IMR-90 (cell line): ENCODE measurements at regions not wholly inside any gene's neighbourhood (a gene's known extent, or its start where the extent isn't known, plus 50 kb on each side); places are given as distances from the start of the nearest gene placed in this dataset.
"Not testable (repeated sequence)": the region's sequence is repeated elsewhere in the genome, so short reads cannot be mapped to it uniquely, and the experiment has no call there.

ENCODE experiments used
- ATAC-seq: fragments of 200-7000 bp; cut with Tn5 transposase; 2 replicates; pipeline ENCODE4 v1.9.1; 2020; ENCODE audit warnings: low read depth, mild to moderate bottlenecking, moderate library complexity
- BruUV-seq: library from RNA; stranded (reverse); fragments of 400-500 nt; replicated peaks from 2 replicates; lab custom pipeline; 2021; lab: Mats Ljungman, UMichigan
- CTCF ChIA-PET: fragments of 300-600 bp; formaldehyde crosslinking; extraction: SDS; loops from one replicate; lab custom pipeline; 2021; ENCODE audit warnings: antibody characterized with exemption; lab: Yijun Ruan, JAX
- POLR2A ChIA-PET: fragments of 300-600 bp; sonication (Branson Sonifier 250); formaldehyde crosslinking; loops from one replicate; lab custom pipeline; 2022; ENCODE audit warnings: antibody characterized with exemption; ENCODE audit not compliant: unreplicated experiment; lab: Charles Lee
- DNase-seq: peaks from one replicate; pipeline ENCODE4 v3.0.0; 2013
- H2AFZ ChIP-seq: replicated peaks from 2 replicates; pipeline ENCODE3; 2013; ENCODE audit warnings: low read length, mild to moderate bottlenecking; ENCODE audit not compliant: poor library complexity
- H2AK5ac ChIP-seq: 2 replicates; pipeline ENCODE4 v1.6.1; 2013; ENCODE audit warnings: low read depth, low read length, inconsistent platforms
- H2AK9ac ChIP-seq: replicated peaks from 2 replicates; pipeline ENCODE3; 2013; ENCODE audit warnings: mild to moderate bottlenecking, low read depth, low read length, moderate library complexity; ENCODE audit not compliant: poor library complexity
- H2BK120ac ChIP-seq: 2 replicates; pipeline ENCODE4 v1.6.1; 2013; ENCODE audit warnings: low read depth, low read length, inconsistent platforms
- H2BK15ac ChIP-seq: 3 replicates; pipeline ENCODE4 v1.6.1; 2013; ENCODE audit warnings: low read depth, low read length, inconsistent platforms
- H2BK20ac ChIP-seq: 2 replicates; pipeline ENCODE4 v1.6.1; 2013; ENCODE audit warnings: low read depth, mild to moderate bottlenecking, inconsistent platforms, low read length, moderate library complexity
- H2BK5ac ChIP-seq: 2 replicates; pipeline ENCODE4 v1.6.1; 2013; ENCODE audit warnings: mild to moderate bottlenecking, low read depth, low read length, inconsistent platforms; ENCODE audit not compliant: poor library complexity, severe bottlenecking
- H3K14ac ChIP-seq: replicated peaks from 2 replicates; pipeline ENCODE4 v1.6.1; 2013; ENCODE audit warnings: low read depth, low read length, inconsistent platforms
- H3K18ac ChIP-seq: 2 replicates; pipeline ENCODE4 v1.6.1; 2013; ENCODE audit warnings: low read depth, low read length, control low read depth
- H3K23ac ChIP-seq: 2 replicates; pipeline ENCODE4 v1.6.1; 2013; ENCODE audit warnings: low read depth, low read length, inconsistent platforms
- H3K27ac ChIP-seq: 2 replicates; pipeline ENCODE4 v1.5.1; 2013; ENCODE audit warnings: mild to moderate bottlenecking, control low read depth, low read length; ENCODE audit not compliant: insufficient read depth
- H3K27me3 ChIP-seq: 2 replicates; pipeline ENCODE4 v1.6.1; 2013; ENCODE audit warnings: low read length; ENCODE audit not compliant: control insufficient read depth, insufficient read depth
- H3K36me3 ChIP-seq: 2 replicates; pipeline ENCODE4 v1.6.1; 2013; ENCODE audit warnings: low read length, mixed read lengths; ENCODE audit not compliant: control insufficient read depth, insufficient read depth
- H3K4ac ChIP-seq: 2 replicates; pipeline ENCODE4 v1.6.1; 2013; ENCODE audit warnings: low read depth, low read length, inconsistent platforms
- H3K4me1 ChIP-seq: 2 replicates; pipeline ENCODE4 v1.6.1; 2013; ENCODE audit warnings: low read length, mixed read lengths; ENCODE audit not compliant: control insufficient read depth, insufficient read depth
- H3K4me2 ChIP-seq: 2 replicates; pipeline ENCODE4 v1.6.1; 2013; ENCODE audit warnings: low read depth, mild to moderate bottlenecking, control low read depth, low read length, moderate library complexity
- H3K4me3 ChIP-seq: 2 replicates; pipeline ENCODE4 v1.5.1; 2013; ENCODE audit warnings: low read depth, mild to moderate bottlenecking, control low read depth, low read length, moderate library complexity; ENCODE audit not compliant: insufficient read depth
- H3K56ac ChIP-seq: 2 replicates; pipeline ENCODE4 v1.6.1; 2013; ENCODE audit warnings: low read length, inconsistent platforms; ENCODE audit not compliant: insufficient read depth; ENCODE audit errors: extremely low read depth
- H3K79me1 ChIP-seq, 2 experiments: 2 replicates each; pipeline ENCODE4 v1.6.1; 2013; ENCODE audit warnings: low read length in 2 of 2, inconsistent platforms in 1 of 2, low read depth in 1 of 2
- H3K9ac ChIP-seq: 2 replicates; pipeline ENCODE4 v1.6.1; 2013; ENCODE audit warnings: low read depth, low read length, control low read depth
- H3K9me1 ChIP-seq: 2 replicates; pipeline ENCODE4 v1.6.1; 2013; ENCODE audit warnings: low read length, inconsistent platforms; ENCODE audit not compliant: insufficient read depth
- H3K9me3 ChIP-seq: 2 replicates; pipeline ENCODE4 v1.6.1; 2013; ENCODE audit warnings: low read length; ENCODE audit not compliant: control insufficient read depth, insufficient read depth
- H4K20me1 ChIP-seq: 2 replicates; pipeline ENCODE4 v1.6.1; 2013; ENCODE audit warnings: low read length, inconsistent platforms; ENCODE audit not compliant: insufficient read depth
- H4K5ac ChIP-seq: 2 replicates; pipeline ENCODE4 v1.6.1; 2013; ENCODE audit warnings: mild to moderate bottlenecking, low read depth, low read length, control low read depth
- H4K8ac ChIP-seq, 2 experiments: 2 replicates each; pipeline ENCODE4 v1.6.1; 2013; ENCODE audit warnings: low read depth in 2 of 2, low read length in 2 of 2, control low read depth in 1 of 2, inconsistent platforms in 1 of 2
- H4K91ac ChIP-seq: 2 replicates; pipeline ENCODE4 v1.6.1; 2013; ENCODE audit warnings: low read depth, low read length, inconsistent platforms; ENCODE audit not compliant: insufficient read depth
- FOS ChIP-seq: fragments of 150-350 bp; IDR thresholded peaks from 2 replicates; pipeline ENCODE4 v1.6.1; 2016; ENCODE audit warnings: low read depth, low read length
- POLR2A ChIP-seq: IDR thresholded peaks from 2 replicates; pipeline ENCODE4 v1.6.1; 2012; ENCODE audit warnings: mild to moderate bottlenecking, low read depth, low read length
- RAD21 ChIP-seq: IDR thresholded peaks from 2 replicates; pipeline ENCODE4 v1.6.1; 2012; ENCODE audit warnings: low read length, improper control_type of control experiment
- RCOR1 ChIP-seq: IDR thresholded peaks from 2 replicates; pipeline ENCODE4 v1.6.1; 2012; ENCODE audit warnings: mild to moderate bottlenecking, low read length, improper control_type of control experiment; ENCODE audit not compliant: insufficient replicate concordance
- SMC3 ChIP-seq: fragments of 150-350 bp; IDR thresholded peaks from 2 replicates; pipeline ENCODE4 v1.6.1; 2016; ENCODE audit warnings: low read depth, mild to moderate bottlenecking, antibody characterized with exemption, low read length, moderate library complexity
- WGBS, 2 experiments: methylation state at CpG; one replicate each; pipeline versions ENCODE4 v1.1.5 to v1.1.7; 2013; ENCODE audit warnings: missing lambda C conversion rate in 2 of 2; ENCODE audit not compliant: insufficient read length in 1 of 2; ENCODE audit errors: extremely low coverage in 2 of 2; 5-methylcytosine and 5-hydroxymethylcytosine counted together
- dilution Hi-C: fragments of 300-500 bp; cut with HindIII; formaldehyde crosslinking; loops from one replicate; pipeline ENCODE4 v1.14.3; 2018; ENCODE audit warnings: low sequenced_read_pairs; ENCODE audit not compliant: unreplicated experiment
- in situ Hi-C: fragments of 300-500 bp; cut with MboI; formaldehyde crosslinking; loops from 3 replicates; pipeline ENCODE4 v1.14.3; 2019; ENCODE audit warnings: low sequenced_read_pairs, inconsistent platforms, mixed read lengths
- intact Hi-C: fragments of 100-400 bp; cut with micrococcal nuclease; formaldehyde crosslinking; loops from 2 replicates; pipeline ENCODE4 v1.10.0; 2022
- TF ChIP-seq, protein P1 (sequence below): fragments of 150-350 bp; IDR thresholded peaks from 2 replicates; pipeline ENCODE4 v1.6.1; 2016; ENCODE audit warnings: low read depth, mild to moderate bottlenecking, low read length, moderate library complexity, borderline replicate concordance
- TF ChIP-seq, protein P2 (sequence below): fragments of 150-350 bp; IDR thresholded peaks from 2 replicates; pipeline ENCODE4 v1.6.1; 2017; ENCODE audit warnings: mild to moderate bottlenecking, antibody characterized with exemption, low read length, low read depth

DNA sequence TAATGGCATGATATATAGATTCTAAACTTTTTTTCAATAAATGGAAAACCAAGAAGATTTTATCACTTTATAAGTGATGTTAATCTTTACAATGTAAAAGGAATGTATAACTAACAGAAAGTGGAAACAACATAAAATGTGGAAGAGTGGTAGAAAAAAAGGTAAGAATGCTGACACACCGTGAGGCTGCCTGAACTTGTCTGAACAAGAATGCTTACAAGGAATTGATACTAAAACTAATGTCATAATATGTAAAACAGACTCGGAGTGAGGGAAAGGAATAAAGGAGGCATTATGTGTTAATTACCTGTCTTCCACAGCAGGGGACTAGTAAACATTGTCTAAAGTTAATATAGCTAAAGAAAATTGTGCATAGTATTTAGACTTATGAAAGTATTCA lies 958.8 kb upstream of the TMEFF2 start:
- Histone ChIP-seq H3K4me3 (no peak overlapping the region), H3K79me1 (no peaks in the 10 kb centered on the region), H2BK120ac (no peak overlapping the region), H3K9me1 (no peaks in the 10 kb centered on the region), H2AK5ac (no peak overlapping the region), H3K27me3 (no peaks in the 10 kb centered on the region), H4K91ac (no peak overlapping the region), H4K20me1 (no peaks in the 10 kb centered on the region), H3K9me3 (peaks cover 3% of the 10 kb centered on the region; the same call in 1 of the 2 replicates), H3K9ac (no peak overlapping the region), H2AFZ (no peak overlapping the region), H3K4me1 (no peaks in the 10 kb centered on the region), H3K14ac (no peak overlapping the region), H4K5ac (no peak overlapping the region), H4K8ac (no peak overlapping the region), H3K36me3 (no peaks in the 10 kb centered on the region), H2BK5ac (no peak overlapping the region), H3K4ac (no peak overlapping the region), H3K23ac (no peak overlapping the region), H3K27ac (no peak overlapping the region), H2BK20ac (no peak overlapping the region), H3K56ac (no peak overlapping the region), H3K18ac (no peak overlapping the region), H3K4me2 (no peak overlapping the region), H2AK9ac (no peak overlapping the region), H2BK15ac (no peak overlapping the region)
- no TSS peak for BruUV-seq
- no peak for DNase-seq
- intact Hi-C loops (no loop called here), dilution Hi-C loops (no loop called here), in situ Hi-C loops (no loop called here)
- TF ChIP-seq POLR2A (no peak), FOS (no peak), SMC3 (no peak), RCOR1 (no peak), RAD21 (no peak)
- TF ChIP-seq, protein P1, sequence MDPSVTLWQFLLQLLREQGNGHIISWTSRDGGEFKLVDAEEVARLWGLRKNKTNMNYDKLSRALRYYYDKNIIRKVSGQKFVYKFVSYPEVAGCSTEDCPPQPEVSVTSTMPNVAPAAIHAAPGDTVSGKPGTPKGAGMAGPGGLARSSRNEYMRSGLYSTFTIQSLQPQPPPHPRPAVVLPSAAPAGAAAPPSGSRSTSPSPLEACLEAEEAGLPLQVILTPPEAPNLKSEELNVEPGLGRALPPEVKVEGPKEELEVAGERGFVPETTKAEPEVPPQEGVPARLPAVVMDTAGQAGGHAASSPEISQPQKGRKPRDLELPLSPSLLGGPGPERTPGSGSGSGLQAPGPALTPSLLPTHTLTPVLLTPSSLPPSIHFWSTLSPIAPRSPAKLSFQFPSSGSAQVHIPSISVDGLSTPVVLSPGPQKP, result no peak
- TF ChIP-seq, protein P2, sequence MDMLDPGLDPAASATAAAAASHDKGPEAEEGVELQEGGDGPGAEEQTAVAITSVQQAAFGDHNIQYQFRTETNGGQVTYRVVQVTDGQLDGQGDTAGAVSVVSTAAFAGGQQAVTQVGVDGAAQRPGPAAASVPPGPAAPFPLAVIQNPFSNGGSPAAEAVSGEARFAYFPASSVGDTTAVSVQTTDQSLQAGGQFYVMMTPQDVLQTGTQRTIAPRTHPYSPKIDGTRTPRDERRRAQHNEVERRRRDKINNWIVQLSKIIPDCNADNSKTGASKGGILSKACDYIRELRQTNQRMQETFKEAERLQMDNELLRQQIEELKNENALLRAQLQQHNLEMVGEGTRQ, result no peak
- no peak for ATAC-seq
- ChIA-PET POLR2A (no interaction called here), CTCF (no interaction called here)
- WGBS, 2 experiments, result no CpG with 5 or more reads among the region's 2 CpGs

DNA sequence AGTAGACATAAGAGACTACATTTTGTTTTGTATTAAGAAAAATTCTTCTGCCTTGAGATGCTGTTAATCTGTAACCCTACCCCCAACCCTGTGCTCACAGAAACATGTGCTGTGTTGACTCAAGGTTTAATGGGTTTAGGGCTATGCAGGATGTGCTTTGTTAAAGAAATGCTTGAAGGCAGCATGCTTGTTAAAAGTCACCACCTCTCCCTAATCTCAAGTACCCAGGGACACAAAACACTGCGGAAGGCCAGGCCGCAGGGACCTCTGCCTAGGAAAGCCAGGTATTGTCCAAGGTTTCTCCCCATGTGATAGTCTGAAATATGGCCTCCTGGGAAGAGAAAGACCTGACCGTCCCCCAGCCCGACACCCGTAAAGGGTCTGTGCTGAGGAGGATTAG lies 947.7 kb upstream of the TMEFF2 start:
- H3K36me3 ChIP-seq, H3K9ac ChIP-seq, H2AK5ac ChIP-seq, H4K8ac ChIP-seq, H3K14ac ChIP-seq, H2BK15ac ChIP-seq, DNase-seq, H3K27me3 ChIP-seq, BruUV-seq, H3K56ac ChIP-seq, H3K9me1 ChIP-seq, POLR2A ChIA-PET, H3K4me1 ChIP-seq, H3K4ac ChIP-seq, H4K20me1 ChIP-seq, H2AK9ac ChIP-seq, CTCF ChIA-PET, H2BK20ac ChIP-seq, H3K27ac ChIP-seq, H3K79me1 ChIP-seq, intact Hi-C loops, H4K5ac ChIP-seq, H2AFZ ChIP-seq, ATAC-seq, H3K23ac ChIP-seq, H3K4me2 ChIP-seq, H3K9me3 ChIP-seq, H3K18ac ChIP-seq, H2BK5ac ChIP-seq, dilution Hi-C loops, H4K91ac ChIP-seq, H3K4me3 ChIP-seq, H2BK120ac ChIP-seq, in situ Hi-C loops: not testable (repeated sequence)
- WGBS, 2 experiments, result no CpG with 5 or more reads among the region's 5 CpGs
